HG02642 (cell line): ENCODE measurements at regions not wholly inside any gene's neighbourhood (a gene's known extent, or its start where the extent isn't known, plus 50 kb on each side); places are given as distances from the start of the nearest gene placed in this dataset.

Source experiments
- ATAC-seq: cut with Tn5 transposase; IDR thresholded peaks from one replicate; pipeline ENCODE4 v1.9.1; 2021; ENCODE audit warnings: mild to moderate bottlenecking; ENCODE audit not compliant: unreplicated experiment, poor library complexity

GRCh38 chr10:130543794-130544193 is 407.6 kb downstream of the GLRX3 start:
- ATAC-seq = no peak

DNA sequence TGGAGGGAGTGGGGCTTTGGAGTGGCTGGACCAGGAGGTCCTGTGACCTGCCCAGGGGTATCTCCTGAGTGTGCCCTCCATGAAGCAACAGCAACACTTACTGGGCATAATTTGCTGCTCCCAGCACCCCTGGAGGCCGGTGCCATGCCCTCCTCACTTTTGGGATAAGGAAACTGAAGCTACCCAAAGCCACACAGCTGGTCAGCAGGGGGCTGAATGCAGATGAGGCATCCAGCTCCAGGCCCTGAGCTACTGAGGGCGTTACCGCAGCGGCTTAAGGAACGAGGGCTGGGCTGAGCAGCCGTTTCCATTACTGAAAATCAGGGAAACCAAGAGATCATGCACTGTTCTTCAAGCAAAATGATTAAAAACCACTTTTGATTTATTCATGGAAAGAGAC is 408.9 kb downstream of the GLRX3 start:
- ATAC-seq = no peak

DNA sequence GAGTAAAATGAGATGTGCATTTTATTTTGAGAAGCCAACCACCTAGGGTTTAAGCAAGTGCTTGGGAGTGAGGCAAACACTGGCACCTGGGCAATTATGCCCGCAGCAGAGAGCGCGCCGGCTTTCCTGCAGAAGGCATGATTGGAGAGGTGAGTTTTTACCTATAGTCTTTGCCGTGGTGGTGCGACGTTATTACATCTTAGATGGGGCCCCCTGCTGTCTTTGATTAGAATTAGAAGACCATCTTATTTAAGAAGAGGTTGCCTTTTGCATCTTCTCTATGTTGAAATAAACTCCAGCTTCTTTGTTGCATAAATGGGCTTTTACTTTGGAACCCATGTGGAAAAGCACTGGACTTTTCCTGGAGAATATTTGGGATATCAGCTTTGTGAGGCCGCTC is 409.5 kb downstream of the GLRX3 start:
- no peak for ATAC-seq

- ATAC-seq = no peak
These were observed 410.6 kb downstream of the GLRX3 start for GRCh38 chr10:130546841-130547240.

- ATAC-seq = no peak
These were observed 411.2 kb downstream of the GLRX3 start for GRCh38 chr10:130547368-130547767.

- ATAC-seq = no peak
These were observed 414.9 kb downstream of the GLRX3 start for GRCh38 chr10:130550952-130551674.

- ATAC-seq = no peak
These were observed 415.5 kb downstream of the GLRX3 start for GRCh38 chr10:130551676-130552075.

DNA sequence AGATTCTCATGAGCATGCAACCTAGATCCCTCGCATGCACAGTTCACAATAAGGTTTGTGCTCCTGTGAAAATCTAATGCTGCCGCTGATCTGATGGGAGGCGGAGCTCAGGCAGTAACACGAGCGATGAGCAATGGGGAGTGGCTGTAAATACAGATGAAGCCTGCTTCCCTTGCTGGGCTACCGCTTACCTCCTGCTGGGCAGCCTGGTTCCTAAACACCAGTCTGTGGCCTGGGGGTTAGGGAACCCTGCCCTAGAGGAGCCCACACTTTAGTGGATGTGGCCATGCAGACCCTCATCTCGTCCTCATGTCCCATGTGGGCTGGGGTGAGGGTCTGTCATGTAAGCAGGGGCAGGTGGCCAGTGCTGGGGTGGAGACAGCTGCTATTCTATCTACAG is 417.6 kb downstream of the GLRX3 start:
- no peak for ATAC-seq

- ATAC-seq = no peak
These were observed 418.7 kb downstream of the GLRX3 start for GRCh38 chr10:130554701-130555410.

- no peak for ATAC-seq
These were observed 419.2 kb downstream of the GLRX3 start for GRCh38 chr10:130555411-130555750.

- ATAC-seq = no peak
These were observed 421.1 kb downstream of the GLRX3 start for GRCh38 chr10:130557181-130557845.

DNA sequence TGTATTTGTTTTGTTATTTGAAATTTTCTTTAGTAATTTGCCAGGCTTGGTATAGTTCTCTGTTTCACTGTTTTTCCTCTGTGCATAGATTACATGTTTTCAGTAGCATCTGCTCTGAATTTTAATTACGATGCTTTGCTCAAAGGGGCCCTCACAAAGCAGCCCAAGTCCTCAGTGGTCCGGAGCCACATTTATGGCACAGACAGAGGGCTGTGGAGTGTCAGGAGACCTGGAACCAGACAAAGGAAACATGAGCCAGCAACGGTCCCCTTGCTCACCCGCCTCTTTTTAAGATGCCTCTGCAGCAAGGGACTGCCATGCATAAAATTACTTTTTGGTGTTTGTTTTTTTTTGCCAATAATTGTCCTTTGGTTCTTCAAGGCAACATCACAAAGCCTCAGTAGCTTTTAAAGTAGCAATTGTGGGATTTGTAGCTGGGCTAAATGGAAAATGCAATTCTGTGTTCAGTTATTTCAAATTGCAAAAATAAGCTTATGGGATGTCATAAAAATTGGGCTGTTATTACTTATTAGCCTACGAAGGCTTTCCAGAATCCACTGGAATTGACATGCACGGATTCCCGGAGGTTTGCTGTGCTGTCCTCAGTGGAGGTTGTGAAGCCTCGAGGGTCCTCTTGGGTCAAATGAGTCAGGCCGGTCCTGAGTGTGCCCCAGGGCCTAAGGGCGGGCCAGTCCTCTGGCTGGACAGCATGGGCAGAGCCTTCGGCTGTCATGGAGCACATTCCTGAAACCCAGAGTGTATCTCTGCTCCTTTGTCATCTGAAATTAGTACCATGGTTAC is 422.8 kb downstream of the GLRX3 start:
- no peak for ATAC-seq

- no peak for ATAC-seq
These were observed 423.3 kb downstream of the GLRX3 start for GRCh38 chr10:130559547-130559880.

DNA sequence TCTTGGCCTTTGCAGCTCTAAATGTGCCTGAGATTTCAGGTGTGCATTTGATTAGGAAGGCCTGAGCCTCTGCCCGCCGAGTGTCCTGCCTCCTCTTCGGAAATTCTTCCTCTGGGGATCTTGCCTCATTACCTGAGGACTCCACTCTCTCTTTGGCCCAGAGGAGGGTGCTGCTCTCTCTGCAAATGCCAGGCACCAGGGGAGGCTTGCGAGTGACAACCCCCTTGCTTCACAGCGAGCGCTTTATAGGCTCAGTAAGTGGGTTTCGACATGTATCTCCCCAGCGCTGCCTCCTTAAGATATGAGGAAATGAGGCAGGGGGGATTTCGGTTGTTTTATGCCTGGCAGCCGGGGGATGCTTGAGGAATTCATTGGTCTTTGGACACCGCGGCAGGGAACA is 423.9 kb downstream of the GLRX3 start:
- ATAC-seq = no peak

GRCh38 chr10:130560573-130560972 is 424.4 kb downstream of the GLRX3 start:
- no peak for ATAC-seq

- ATAC-seq = no peak
These were observed 425.5 kb downstream of the GLRX3 start for GRCh38 chr10:130561681-130562080.

- ATAC-seq = no peak
These were observed 430.8 kb downstream of the GLRX3 start for GRCh38 chr10:130567011-130567410.

DNA sequence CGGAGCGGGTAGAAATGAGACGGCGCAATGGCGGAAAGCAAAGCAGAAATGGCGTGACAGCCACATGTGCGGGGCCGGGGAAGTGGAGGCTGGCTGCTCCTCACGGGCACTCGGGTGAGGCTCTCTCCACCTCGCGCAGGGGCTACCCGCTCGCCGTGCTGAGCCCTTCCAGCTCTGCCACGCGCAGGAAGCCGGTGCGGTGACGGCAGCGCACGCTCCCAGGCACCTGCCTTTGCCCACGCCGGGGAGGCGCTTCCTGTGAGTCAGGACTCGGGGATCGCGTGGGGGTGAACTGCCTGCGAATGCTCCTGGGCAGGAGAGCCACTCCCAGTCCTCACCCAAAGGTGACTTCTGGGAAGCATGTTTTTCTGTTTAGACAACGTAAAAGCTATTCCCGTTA is 431.2 kb downstream of the GLRX3 start:
- ATAC-seq = no peak

DNA sequence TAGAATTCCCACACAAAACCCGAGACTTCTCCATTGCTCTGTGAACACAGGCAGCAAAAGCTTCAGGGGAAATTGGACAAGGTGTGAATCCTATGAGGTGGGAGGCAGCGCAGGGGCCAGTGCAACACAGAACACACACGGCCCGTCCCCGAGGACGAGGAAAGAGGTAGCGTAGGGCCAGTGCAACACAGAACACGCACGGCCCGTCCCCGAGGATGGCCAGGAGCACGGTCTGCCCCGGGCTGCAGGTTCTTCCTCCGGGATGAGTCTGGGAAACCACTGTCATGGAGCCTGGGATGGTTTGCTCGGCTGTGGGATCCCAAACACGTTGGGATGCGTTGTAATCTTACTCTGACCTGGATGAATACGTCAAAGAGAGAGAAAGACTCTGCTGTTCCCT is 432.1 kb downstream of the GLRX3 start:
- ATAC-seq = no peak

DNA sequence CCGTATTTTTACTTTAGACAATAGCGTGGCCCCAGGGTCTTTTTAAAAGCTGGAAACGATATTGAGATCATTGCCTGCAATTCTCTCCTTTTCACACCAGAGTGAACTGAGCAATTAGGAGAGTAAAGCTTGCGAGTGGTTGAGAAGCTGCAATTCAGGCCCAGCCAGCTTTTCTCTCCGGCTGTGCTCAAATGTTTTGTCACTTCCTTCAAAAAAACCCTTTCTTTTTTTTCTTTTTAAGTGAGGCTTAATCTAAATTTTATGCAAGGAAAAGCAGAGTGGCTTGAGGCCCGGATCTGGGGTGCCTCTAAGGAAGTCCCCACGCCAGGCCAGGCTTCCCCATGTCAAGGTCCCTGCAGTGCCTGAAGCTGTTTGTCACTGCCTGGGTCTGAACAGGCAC is 433.9 kb downstream of the GLRX3 start:
- no peak for ATAC-seq

- ATAC-seq = no peak
These were observed 435.5 kb downstream of the GLRX3 start for GRCh38 chr10:130571674-130572073.
